GM18520 (cell line): ENCODE measurements at regions not wholly inside any gene's neighbourhood (a gene's known extent, or its start where the extent isn't known, plus 50 kb on each side); places are given as distances from the start of the nearest gene placed in this dataset.
"Not testable (repeated sequence)": the region's sequence is repeated elsewhere in the genome, so short reads cannot be mapped to it uniquely, and the experiment has no call there.

Source experiments
- ATAC-seq: cut with Tn5 transposase; IDR thresholded peaks from one replicate; pipeline ENCODE4 v1.9.1; 2021; ENCODE audit not compliant: unreplicated experiment

DNA sequence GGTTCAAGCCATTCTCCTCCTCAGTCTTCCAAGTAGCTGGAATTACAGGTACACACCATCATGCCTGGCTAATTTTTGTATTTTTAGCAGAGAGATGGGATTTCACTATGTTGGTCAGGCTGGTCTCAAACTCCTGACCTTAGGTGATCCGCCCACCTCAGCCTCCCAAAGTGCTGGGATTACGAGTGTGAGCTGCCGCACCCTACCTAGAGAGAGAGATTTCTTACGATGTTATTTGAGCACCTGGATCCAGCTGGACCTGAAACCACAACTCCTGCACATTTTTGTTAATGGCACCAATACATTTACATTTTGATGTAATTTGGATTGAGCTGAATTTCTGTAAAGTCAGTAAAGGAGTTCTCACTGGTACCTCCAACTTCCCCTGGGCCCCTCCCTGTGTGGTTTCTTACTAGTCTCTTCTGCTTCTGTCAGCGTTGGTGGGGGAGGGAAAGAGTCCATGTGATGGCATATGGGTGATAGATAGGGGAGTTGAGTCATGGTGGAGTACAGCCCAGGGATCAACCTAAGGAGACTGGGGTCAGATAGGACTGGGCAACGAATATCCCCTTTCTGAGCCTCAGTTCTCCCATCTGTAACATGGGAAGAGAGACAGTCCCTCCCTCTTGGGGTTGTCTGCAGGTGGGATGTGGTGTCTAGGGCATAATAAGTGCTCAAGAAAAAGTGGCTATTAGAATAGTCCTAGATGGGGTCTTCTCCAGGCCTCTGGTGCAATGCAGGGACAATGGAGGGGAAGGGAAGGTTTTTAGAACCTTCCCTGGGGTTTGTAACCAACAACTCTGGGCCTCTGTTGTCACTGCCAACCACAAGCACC lies 83.3 kb upstream of the MED13L start:
- ATAC-seq: no peak

DNA sequence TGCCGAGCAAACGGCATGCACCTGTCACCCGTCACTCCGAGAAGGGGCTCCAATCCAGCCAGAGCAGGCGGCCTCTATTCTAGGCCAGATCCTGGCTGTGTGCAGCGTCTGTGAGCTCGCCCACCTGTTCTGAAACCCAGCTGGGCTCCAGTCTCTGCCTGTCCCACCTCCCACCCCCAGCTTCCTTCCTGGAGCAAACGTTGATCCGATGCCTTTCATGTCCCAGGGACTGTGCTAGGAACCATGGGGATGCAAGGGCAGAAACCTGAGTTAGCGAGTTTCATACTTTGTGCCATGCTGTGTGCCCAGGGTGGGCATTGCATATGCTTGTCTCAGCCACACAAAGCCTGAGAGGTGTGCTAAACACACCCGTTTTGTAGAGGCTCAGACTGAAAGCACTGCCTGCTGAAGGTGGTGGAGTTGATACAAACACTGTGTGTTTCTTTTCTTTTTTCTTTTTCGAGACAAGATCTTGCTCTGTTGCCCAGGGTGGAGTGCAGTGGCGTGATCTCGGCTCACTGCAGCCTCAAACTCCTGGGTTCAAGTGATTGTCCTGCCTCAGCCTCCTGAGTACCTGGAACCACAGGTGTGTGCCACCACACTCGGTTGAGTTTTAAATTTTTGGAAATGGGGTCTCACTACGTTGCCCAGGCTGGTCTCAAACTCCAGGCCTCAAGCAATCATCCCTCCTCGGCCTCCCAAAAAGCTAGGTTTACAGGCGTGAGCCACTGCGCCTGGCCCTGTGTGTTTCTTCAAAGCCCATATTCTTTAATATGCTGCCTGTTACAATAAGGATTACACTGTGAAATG lies 84.1 kb upstream of the MED13L start:
- no peak for ATAC-seq

DNA sequence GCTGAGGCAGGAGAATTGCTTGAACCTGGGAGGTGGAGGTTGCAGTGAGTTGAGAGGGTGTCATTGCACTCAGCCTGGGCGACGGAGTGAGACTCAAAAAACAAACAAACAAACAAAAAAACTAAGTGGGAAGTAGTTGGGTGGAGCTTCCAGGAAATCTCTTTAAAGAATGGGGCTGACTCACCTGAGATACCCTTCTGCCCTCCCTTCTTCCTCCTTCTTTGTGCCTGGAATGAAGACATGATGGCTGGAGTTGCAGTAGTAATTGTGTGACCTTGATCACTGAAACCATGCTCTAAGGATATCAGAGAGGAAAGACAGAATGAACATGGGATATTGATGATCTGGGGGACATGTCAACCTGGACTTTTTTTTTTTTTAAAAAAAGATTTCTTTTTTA lies 87.6 kb upstream of the MED13L start:
- ATAC-seq: no peak

DNA sequence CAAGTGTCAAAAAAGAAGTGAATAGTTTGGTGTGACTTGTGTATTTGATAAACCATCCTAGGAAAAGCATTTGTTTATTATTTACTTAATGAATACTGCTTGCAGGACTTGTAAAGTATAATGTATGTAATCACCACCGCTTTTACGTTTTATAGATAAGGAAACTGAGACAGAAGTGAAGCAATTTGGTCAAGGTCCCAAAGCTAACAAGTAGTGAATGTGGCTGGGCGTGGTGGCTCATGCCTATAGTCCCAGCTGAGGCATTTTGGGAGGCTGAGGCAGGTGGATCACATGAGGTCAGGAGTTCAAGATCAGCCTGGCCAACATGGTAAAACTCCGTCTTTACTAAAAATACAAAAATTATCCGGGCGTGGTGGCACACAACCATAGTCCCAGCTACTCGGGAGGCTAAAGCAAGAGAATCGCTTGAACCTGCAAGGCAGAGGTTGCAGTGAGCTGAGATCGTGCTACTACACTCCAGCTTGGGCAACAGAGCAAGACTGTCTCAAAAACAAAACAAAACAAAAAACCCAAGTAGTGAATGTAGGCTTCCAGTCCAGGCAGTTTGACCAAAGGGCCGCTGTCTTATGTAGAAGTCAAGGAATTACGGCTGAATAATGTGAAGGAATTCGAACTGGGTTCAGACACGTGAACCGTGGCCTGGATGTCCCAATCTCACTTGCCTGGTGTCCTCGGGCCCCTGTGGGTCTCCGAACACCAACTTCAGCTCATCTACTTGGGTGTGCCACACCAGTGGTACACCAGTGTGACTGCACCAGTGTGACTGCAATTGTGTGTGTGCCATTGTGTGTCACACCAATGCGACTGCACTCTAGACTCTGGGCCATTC lies 88.3 kb upstream of the MED13L start:
- no peak for ATAC-seq

DNA sequence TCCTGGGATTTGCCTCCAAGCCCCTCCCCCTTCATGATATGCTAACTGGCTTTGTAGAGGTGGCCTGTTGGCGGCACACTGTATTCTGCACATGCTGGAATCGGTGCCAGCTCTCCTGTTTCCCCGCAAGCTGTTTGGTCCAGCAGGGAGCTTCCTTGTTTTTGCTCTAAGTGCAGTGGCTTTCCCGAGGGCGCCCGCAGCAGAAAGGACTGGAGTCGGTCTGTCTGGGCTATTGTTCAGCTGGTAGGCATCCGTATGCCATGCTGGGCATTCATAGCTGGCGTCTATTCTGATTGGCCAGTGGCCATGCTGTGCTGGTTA lies 88.9 kb upstream of the MED13L start:
- ATAC-seq: no peak

DNA sequence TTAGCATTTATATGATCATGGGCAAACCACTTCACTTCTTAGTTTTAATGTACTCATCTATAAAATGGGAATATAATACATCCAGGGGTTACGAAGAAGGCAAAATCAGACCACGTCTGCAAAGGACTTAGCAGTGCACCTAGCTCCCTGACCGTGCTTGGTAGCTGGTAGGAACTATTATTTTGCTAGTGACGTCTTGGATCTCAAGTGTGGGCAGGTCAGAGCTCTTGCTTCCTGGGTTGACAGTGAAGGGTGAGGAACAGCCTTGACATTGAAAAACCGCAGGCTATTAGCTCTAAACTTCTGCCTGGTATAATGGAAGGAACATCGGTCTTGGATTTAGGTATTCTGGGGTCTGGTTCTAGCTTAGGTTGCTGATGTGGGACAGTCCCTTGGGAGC lies 89.3 kb upstream of the MED13L start:
- no peak for ATAC-seq

DNA sequence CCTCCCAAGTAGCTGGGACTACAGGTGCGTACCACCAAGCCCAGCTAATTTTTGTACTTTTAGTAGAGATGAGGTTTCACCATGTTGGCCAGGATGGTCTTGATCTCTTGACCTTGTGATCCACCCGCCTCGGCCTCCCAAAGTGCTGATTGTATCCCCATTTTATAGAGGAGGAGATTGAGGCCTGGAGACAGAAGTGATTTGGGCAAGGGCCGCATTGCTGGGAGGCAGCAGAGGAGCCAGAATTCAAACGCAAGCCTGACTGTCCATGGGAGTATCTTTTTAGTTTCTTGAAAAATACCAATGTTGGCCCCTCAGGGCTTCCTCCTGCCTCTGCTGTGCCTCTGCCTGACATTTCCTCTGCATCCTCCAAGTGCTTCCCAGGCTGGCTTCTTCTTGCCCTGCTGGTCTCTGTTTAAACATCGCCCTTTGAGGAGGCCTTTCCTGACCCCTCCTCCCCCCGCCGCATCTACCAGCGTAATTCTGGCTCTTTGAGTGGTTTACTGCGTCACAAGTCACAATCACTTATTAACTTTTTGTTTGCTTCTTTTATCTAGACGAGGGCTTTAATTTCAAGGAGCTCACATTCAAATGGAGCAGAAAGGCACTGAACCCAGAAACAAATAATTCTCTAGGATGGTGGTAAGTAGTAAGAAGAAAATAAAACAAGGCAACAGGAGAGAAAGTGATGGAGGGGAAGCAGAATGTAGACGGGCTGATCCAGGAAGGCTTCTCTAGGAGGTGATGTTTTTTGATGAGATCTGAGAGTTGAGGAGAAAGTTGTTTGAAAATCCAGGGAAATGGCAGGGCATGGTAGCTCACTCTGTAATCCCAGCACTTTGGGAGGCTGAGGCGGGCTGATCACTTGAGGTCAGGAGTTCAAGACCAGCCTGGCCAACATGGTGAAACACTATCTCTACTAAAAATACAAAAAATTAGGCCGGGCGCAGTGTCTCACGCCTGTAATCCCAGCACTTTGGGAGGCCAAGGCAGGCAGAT lies 91.0 kb upstream of the MED13L start:
- no peak for ATAC-seq

DNA sequence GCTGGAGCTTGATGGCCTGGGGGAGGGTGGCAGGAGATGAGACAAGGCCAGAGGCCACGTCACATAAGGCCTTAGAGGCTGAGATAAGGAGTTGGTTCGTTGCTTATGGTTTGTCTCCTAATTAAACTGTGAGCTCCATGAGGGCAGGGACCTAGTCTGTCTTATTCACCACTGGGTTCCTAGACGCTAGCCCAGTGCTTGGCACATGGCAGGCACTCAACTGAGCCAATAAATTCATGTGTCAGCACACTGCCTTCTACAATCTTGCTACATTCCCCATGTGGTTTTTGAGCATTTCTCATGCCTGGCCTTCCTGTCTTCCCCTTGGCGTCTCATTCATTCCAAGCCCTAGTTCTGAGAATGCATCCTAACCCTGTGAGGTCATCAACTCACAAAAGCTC lies 92.5 kb upstream of the MED13L start:
- ATAC-seq: no peak

DNA sequence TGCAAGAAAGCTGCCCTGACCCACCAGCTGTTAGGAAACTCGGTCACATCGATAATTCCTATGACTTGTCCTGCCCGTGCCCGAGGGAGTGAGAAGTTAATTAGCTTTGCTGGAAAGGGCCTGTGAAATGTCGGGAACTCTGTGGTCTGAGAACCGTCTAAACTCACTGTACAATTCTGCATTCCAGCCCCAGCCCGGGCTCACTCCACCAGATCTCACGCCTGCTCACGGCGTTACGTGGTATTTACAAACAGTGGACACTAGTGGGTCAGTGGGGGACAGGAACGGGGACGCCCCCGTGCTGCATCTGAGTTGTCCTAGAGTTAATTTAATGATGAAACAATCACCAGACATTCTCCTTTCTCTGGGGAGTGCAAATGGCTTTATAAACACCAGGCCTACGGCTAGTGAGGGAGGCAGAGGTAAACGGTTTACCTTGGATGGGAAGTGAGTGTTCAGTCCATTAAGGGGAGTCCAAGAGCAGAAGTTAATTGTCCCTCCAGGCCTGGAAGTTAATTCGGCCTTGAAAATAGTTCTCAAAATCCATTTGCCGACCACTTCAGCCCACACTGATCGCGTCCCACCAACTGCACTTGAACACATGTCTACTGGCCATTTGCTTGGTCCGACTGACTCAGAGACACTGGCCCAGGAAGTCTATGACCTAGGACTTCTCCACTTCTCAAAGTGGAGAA lies 93.5 kb upstream of the MED13L start:
- no peak for ATAC-seq

DNA sequence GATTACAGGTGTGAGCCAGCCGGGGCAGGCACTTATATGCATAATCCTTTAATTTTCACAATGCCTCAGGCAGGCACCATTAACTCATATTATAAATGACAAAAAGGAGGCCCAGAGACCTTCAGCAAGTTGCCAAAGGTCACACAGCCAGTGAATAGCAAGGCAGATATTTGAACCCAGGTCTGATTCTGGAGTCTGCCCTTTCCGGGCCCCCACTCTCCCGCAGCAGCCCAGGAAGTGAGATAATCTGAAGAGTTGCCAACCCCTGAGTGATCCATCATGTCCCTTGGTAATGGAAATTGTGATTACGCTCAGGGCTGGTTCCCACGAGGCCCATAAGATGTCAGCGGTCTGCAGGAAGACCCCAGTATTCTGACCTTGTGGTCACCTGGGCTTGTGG lies 95.3 kb upstream of the MED13L start:
- ATAC-seq: no peak

DNA sequence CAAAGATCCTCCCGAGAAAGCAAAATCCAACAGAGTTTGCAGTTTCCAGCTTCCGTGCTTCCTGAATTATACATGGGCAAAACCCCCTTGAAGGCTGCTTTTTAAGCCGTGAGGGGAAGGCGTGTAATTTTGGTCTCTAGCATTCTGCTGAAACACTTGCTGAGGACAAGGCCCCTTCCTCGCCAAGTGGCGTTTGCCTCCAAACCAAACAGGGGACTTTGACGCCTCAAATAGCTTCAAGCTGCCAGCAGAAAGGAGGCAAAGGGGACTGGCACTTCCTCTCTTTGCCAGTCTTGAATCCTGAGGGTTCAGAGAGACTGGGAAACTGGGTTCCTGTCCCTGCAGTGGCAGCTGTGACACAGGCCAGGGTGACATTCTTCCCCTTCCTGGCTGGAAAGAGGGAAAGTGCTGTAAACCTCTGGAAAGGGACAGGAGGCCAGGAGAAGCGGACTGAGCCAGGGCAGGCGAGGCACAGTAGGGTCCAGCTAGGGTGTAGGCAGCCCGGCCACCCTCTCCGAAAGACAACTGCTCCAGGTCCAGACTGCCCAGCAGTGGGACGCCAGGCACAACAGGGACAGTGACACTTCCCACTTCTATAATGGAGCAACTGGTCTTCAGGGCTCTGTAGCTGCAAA lies 96.2 kb upstream of the MED13L start:
- no peak for ATAC-seq

DNA sequence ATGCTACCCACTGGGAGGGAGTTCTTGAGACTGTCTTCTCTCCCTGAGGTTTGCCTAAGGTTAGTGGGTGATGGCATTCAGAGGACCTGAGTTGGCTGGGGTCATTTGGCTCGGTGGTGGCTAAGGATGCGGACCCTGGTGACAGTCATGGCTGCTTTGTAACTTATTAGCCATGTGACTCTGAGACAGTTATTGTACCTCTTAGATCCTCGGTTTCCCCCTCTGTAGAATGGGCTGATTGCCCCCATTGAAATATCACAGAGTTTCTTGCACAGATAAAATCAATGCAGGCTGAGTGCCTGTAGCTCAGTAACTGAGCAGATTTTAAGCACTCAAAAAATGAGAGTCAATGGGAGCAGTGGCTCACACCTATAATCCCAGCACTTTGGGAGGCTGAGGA lies 96.7 kb upstream of the MED13L start:
- ATAC-seq: no peak

DNA sequence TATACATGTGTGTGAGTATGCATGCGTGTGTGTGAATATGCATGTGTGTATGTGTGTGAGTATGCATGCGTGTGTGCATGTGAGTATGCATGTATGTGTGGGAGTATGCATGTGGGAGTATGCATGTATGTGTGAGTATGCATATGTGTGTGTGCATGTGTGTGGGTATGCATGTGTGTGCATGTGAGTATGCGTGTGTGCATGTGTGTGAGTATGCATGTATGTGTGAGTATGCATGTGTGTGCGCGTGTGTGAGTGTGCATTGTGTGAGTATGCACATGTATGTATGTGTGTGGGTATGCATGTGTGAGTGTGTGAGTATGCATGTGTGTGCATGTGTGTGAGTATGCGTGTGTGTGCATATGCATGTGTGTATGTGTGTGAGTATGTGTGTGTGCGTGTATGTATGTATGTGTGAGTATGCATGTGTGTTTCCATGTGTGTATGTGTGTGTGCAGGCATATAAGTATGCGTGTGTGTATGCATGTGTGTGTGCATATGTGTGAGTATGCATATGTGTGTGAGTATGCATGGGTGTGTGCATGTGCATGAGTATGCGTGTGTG lies 97.9 kb upstream of the MED13L start:
- no peak for ATAC-seq

DNA sequence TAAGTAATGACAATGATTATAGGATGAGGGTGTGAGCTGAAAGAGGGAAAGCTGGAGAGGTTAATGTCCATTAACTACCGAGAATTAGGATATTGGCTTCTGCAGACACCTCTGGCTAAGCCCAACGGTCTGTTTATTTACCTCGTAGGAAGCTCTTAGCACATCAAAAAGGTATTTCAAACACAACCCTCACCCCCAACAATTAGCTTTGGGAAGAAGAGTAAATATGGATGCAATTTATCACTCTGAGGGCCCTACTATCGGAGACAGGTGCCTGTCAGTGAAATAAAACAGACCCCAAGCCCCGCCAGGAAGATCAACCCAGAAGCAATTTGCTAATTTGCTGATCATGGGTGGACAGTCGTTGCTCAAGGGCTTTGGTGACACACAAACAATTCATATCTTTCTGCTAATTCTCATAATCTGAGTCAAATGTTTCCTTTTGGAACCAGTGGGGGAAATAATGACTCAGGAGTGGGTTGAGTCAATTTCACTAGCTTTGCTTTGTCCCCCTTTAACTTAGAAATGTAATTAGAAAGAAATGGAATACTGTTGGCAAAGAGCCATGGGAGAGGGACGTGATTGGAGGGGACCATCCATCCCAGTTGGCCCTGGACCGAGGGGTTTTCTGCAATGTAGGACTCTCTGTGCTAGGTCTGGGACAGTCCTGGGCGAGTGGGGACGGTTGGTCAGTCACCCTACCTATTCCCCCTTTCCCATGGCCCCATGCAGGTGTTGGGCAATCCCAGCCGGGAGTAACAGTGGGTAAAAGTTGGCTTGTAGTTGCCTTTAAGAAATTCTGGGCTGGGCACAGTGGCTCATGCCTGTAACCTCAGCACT lies 99.1 kb upstream of the MED13L start:
- no peak for ATAC-seq

DNA sequence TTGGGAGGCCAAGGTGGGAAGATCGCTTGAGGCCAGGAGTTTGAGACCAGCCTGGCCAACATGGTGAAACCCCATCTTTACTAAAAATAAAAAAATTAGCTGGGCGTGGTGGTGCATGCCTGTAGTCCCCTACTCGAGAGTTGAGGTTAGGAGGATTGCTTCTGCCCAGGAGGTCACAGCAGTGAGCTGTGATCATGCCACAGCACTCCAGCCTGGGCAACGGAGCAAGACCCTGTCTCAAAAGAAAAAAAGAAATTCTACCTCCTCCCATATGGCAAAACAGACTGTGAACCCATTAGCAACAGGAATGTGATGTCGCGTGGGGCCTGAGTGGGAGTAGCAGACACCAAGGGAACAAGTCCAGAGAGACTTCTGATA lies 99.7 kb upstream of the MED13L start:
- ATAC-seq: not testable (repeated sequence)

DNA sequence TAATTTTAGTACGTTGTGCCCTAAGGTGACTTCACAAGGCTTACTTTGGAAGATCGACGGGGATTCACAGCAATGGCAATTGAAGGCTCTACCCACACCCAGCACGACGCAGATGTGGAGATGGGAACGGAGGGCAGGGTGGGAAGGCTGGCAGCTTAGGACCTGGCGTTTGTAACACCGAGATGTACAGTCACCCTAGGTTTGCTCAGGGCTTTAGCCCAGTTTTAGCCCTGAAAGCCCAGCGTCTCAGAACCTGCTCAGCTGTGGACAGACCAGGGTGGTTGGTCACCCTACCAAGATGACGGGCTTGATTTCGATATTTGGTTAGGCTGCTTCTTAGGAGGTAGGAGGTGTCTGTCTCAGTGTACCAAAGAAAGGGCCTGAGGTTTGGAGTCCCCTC lies 100.5 kb upstream of the MED13L start:
- ATAC-seq: no peak

DNA sequence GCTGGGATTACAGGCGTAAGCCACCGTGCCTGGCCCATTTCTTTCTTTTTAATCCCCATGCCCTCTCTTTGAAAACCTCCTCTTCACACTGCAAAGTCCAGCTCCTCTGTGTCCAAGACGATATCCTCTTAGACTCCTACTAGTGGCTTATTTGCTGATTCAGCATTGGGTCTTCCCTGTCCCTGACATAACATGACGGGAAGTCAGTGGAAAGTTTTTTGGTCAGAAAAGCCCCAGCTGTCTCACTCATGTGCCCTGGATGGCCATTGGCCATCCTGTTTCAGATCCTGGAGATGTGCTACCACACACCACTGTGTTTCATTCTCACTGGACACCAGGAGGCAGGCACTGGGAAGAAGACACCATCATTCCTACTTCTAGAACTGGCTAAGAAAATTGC lies 102.6 kb upstream of the MED13L start:
- ATAC-seq: no peak

DNA sequence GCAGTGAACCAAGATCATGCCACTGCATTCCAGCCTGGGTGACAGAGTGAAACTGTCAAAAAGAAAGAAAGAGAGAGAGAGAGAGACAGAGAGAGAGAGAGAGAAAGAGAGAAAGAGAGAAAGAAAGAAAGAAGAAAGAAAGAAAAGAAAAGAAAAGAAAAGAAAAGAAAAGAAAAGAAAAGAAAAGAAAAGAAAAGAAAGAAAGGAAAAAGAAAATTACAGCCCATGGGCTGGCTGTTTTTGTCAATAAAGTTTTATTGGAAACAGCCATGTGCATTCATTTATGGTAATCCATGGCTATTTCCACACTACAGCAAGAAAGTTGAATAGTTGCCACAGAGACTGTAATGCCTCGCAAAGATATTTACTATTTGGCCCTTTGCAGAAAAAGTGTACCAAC lies 103.2 kb upstream of the MED13L start:
- not testable (repeated sequence) for ATAC-seq
